HepG2 (cell line): ENCODE measurements at regions not wholly inside any gene's neighbourhood (a gene's known extent, or its start where the extent isn't known, plus 50 kb on each side); places are given as distances from the start of the nearest gene placed in this dataset.
A peak's percentile ranks its signal among the peaks of the same experiment; 100 is the strongest.

ENCODE experiments used
- CEBPG ChIP-seq: IDR thresholded peaks from 2 replicates; pipeline ENCODE4 v1.6.1; 2016
- DPF2 ChIP-seq: sonication (generic); formaldehyde crosslinking; IDR thresholded peaks from 2 replicates; pipeline ENCODE4 v1.4.0; 2020; ENCODE audit warnings: mild to moderate bottlenecking, low read depth, missing genetic modification reagents, borderline replicate concordance
- ETV5 ChIP-seq: IDR thresholded peaks from 2 replicates; pipeline ENCODE4 v1.6.1; 2018; ENCODE audit warnings: missing biosample characterization, missing genetic modification reagents, inconsistent platforms, borderline replicate concordance
- FOSL2 ChIP-seq: sonication (generic); formaldehyde crosslinking; IDR thresholded peaks from 2 replicates; pipeline ENCODE4 v1.4.0; 2020; ENCODE audit warnings: missing genetic modification reagents
- FOXA1 ChIP-seq, 2 experiments: fragments of 450-650 bp in 1 of 2; sonication (generic) in 1 of 2; formaldehyde crosslinking in 1 of 2; IDR thresholded peaks; 2 replicates each; pipeline versions ENCODE4 v1.4.0 to v1.6.1; 2016 to 2020; ENCODE audit warnings: missing genetic modification reagents in 1 of 2
- FOXA3 ChIP-seq: IDR thresholded peaks from 2 replicates; pipeline ENCODE4 v1.6.1; 2016; ENCODE audit warnings: missing genetic modification reagents, missing compliant biosample characterization
- GPN1 ChIP-seq: sonication (generic); formaldehyde crosslinking; IDR thresholded peaks from 2 replicates; pipeline ENCODE4 v1.5.1; 2020; ENCODE audit warnings: missing genetic modification reagents, borderline replicate concordance
- IKZF1 ChIP-seq: fragments of 450-650 bp; IDR thresholded peaks from 2 replicates; pipeline ENCODE4 v1.7.1; 2016
- JUND ChIP-seq: sonication (generic); formaldehyde crosslinking; IDR thresholded peaks from 2 replicates; pipeline ENCODE4 v1.8.0; 2022; ENCODE audit warnings: mild to moderate bottlenecking, missing genetic modification reagents
- KDM3A ChIP-seq: IDR thresholded peaks from 2 replicates; pipeline ENCODE4 v1.6.1; 2018; ENCODE audit warnings: low read depth, missing compliant biosample characterization
- MAF1 ChIP-seq: sonication (generic); formaldehyde crosslinking; IDR thresholded peaks from 2 replicates; pipeline ENCODE4 v1.5.0; 2020; ENCODE audit warnings: missing genetic modification reagents, borderline replicate concordance
- MAFF ChIP-seq: IDR thresholded peaks from 2 replicates; pipeline ENCODE4 v1.6.1; 2011; ENCODE audit warnings: low read depth, low read length, improper control_type of control experiment
- NCOR1 ChIP-seq: fragments of 200-600 bp; sonication (generic); IDR thresholded peaks from 2 replicates; pipeline ENCODE4 v1.7.0; 2017; ENCODE audit warnings: antibody characterized with exemption, low read length, borderline replicate concordance
- NPAS2 ChIP-seq: sonication (generic); formaldehyde crosslinking; IDR thresholded peaks from 2 replicates; pipeline ENCODE4 v1.8.0; 2022; ENCODE audit warnings: mild to moderate bottlenecking, missing genetic modification reagents, borderline replicate concordance
- RARG ChIP-seq: sonication (generic); formaldehyde crosslinking; IDR thresholded peaks from 2 replicates; pipeline ENCODE4 v1.4.0; 2020; ENCODE audit warnings: low read depth, mild to moderate bottlenecking, missing genetic modification reagents
- SAP130 ChIP-seq: IDR thresholded peaks from 2 replicates; pipeline ENCODE4 v1.6.1; 2016; ENCODE audit warnings: low read depth
- SCMH1 ChIP-seq: sonication (generic); formaldehyde crosslinking; IDR thresholded peaks from 2 replicates; pipeline ENCODE4 v1.9.0; 2021; ENCODE audit warnings: missing genetic modification reagents, mild to moderate bottlenecking, borderline replicate concordance
- SOX13 ChIP-seq, 3 experiments: fragments of 450-650 bp in 1 of 3; sonication (generic) in 1 of 3; formaldehyde crosslinking in 1 of 3; IDR thresholded peaks in 2 of 3; conservative IDR thresholded peaks in 1 of 3; 2 replicates each; pipeline versions ENCODE4 v1.5.0 to v1.6.1; 2016 to 2020; ENCODE audit warnings: antibody characterized with exemption in 1 of 3, mild to moderate bottlenecking in 1 of 3, missing compliant biosample characterization in 1 of 3, missing genetic modification reagents in 1 of 3, moderate library complexity in 1 of 3
- SRSF1 ChIP-seq: fragments of 200-400 bp; formaldehyde crosslinking; optimal IDR thresholded peaks from 2 replicates; pipeline ENCODE3; 2017; ENCODE audit warnings: mild to moderate bottlenecking, low read depth, low read length, moderate library complexity
- SRY ChIP-seq: sonication (generic); formaldehyde crosslinking; IDR thresholded peaks from 2 replicates; pipeline ENCODE4 v1.8.0; 2022; ENCODE audit warnings: mild to moderate bottlenecking, missing genetic modification reagents
- SSRP1 ChIP-seq: IDR thresholded peaks from 2 replicates; pipeline ENCODE4 v1.6.1; 2016; ENCODE audit warnings: control low read depth
- TCF7 ChIP-seq: sonication (generic); IDR thresholded peaks from 2 replicates; pipeline ENCODE4 v1.6.1; 2016; ENCODE audit warnings: antibody characterized with exemption, low read depth
- YEATS4 ChIP-seq: sonication (generic); formaldehyde crosslinking; IDR thresholded peaks from 2 replicates; pipeline ENCODE4 v1.4.0; 2020; ENCODE audit warnings: missing genetic modification reagents, borderline replicate concordance
- ZNF274 ChIP-seq: sonication (generic); formaldehyde crosslinking; IDR thresholded peaks from 2 replicates; pipeline ENCODE4 v1.5.1; 2020; ENCODE audit warnings: mild to moderate bottlenecking, missing genetic modification reagents
- ZNF331 ChIP-seq: sonication (generic); formaldehyde crosslinking; IDR thresholded peaks from 2 replicates; pipeline ENCODE4 v1.4.0; 2020; ENCODE audit warnings: missing genetic modification reagents
- ZNF644 ChIP-seq: IDR thresholded peaks from 2 replicates; pipeline ENCODE4 v1.6.1; 2016; ENCODE audit warnings: low read depth
- ZNF713 ChIP-seq: sonication (generic); formaldehyde crosslinking; IDR thresholded peaks from 2 replicates; pipeline ENCODE4 v1.4.0; 2020; ENCODE audit warnings: mild to moderate bottlenecking, missing genetic modification reagents
- ZNF766 ChIP-seq: sonication (generic); formaldehyde crosslinking; IDR thresholded peaks from 2 replicates; pipeline ENCODE4 v1.5.0; 2020; ENCODE audit warnings: missing genetic modification reagents, borderline replicate concordance
- ZNF883 ChIP-seq: sonication (generic); formaldehyde crosslinking; IDR thresholded peaks from 2 replicates; pipeline ENCODE4 v1.5.1; 2020; ENCODE audit warnings: mild to moderate bottlenecking, missing genetic modification reagents; ENCODE audit errors: not compliant biosample characterization
- TF ChIP-seq, protein P1 (sequence below): IDR thresholded peaks from 2 replicates; pipeline ENCODE4 v1.6.1; 2018; ENCODE audit warnings: missing genetic modification reagents
- TF ChIP-seq, protein P2 (sequence below): sonication (generic); formaldehyde crosslinking; IDR thresholded peaks from 2 replicates; pipeline ENCODE4 v1.4.0; 2020; ENCODE audit warnings: mild to moderate bottlenecking, missing genetic modification reagents

DNA sequence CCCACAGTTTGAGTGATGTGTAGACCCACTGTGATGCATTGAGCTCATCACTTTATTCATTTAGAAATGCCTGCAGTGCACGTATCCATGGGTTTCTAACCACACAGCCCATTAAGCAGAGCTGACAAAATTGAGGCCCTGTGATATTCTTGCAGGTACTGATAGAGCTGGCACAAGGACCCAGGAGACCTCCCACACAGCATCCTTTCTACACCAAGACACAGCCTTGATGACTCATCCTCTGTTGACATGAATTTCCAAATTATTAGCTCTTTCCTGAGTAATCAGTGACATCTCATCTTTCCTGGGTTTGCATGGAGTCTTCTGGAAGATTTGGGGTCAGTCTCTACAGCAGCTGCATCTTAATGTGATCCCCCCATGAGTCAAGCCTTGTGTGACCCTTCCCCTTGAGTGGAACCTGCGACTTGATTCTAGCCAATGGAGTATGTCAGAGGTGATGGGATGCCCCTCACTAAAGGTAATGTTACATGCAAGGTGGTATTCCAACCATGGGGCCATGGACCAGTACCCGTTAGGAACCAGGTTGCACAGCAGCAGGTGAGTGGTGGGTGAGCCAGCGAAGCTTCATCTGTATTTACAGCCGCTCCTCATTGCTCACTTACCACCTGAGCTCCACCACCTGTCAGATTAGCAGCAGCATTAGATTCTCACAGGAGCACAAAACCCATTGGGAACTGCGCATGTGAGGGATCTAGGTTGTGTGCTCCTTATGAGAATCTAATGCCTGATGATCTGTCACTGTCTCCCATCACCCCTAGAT, 181.1 kb upstream of the ARL4C start (continued):
- TF ChIP-seq MAFF: no peak
- no peak for TF ChIP-seq ZNF713 (CRISPR knock-in tag)
- TF ChIP-seq FOXA1 (IDR thresholded peaks at IDR 0.05): no peak
- peak; percentile 79 for TF ChIP-seq FOXA1 (CRISPR knock-in tag; IDR thresholded peaks at IDR 0.05)
- no peak for TF ChIP-seq DPF2
- TF ChIP-seq ZNF274 (CRISPR knock-in tag): 0 out of 2 replicates have a peak, but pooled peaks have one; percentile 22
- no peak for TF ChIP-seq MAF1 (CRISPR knock-in tag)
- peak; percentile 58; the same call in 1 of the 2 replicates for TF ChIP-seq ETV5 (CRISPR knock-in tag)
- TF ChIP-seq FOXA3 (CRISPR knock-in tag): peak; percentile 83
- TF ChIP-seq, protein P1, sequence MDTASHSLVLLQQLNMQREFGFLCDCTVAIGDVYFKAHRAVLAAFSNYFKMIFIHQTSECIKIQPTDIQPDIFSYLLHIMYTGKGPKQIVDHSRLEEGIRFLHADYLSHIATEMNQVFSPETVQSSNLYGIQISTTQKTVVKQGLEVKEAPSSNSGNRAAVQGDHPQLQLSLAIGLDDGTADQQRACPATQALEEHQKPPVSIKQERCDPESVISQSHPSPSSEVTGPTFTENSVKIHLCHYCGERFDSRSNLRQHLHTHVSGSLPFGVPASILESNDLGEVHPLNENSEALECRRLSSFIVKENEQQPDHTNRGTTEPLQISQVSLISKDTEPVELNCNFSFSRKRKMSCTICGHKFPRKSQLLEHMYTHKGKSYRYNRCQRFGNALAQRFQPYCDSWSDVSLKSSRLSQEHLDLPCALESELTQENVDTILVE (CRISPR knock-in tag): no peak
- TF ChIP-seq KDM3A (CRISPR knock-in tag): no peak
- no peak for TF ChIP-seq ZNF883 (CRISPR knock-in tag)
- TF ChIP-seq SAP130 (CRISPR knock-in tag): peak; percentile 37; the same call in 1 of the 2 replicates
- no peak for TF ChIP-seq SCMH1 (CRISPR knock-in tag)
- TF ChIP-seq ZNF331 (CRISPR knock-in tag): no peak
- no peak for TF ChIP-seq ZNF766
- TF ChIP-seq JUND (CRISPR knock-in tag): peak; percentile 75; the same call in 1 of the 2 replicates
- TF ChIP-seq TCF7: peak; percentile 26; the same call in 1 of the 2 replicates
- TF ChIP-seq ZNF644 (CRISPR knock-in tag): peak; percentile 56; the same call in 1 of the 2 replicates
- no peak for TF ChIP-seq IKZF1
- no peak for TF ChIP-seq NPAS2 (CRISPR knock-in tag)
- TF ChIP-seq SRY: no peak
- TF ChIP-seq NCOR1: no peak
- TF ChIP-seq SOX13 (IDR thresholded peaks at IDR 0.05): no peak
- TF ChIP-seq SOX13 (CRISPR knock-in tag; conservative IDR thresholded peaks at IDR 0.05 in 1 of 2, IDR thresholded peaks at IDR 0.05 in 1 of 2): peak in 1 of 2 experiments; percentile 66; a peak in 2 of 4 replicates
- TF ChIP-seq CEBPG (CRISPR knock-in tag): peak; percentile 49; the same call in 1 of the 2 replicates
- TF ChIP-seq SSRP1: no peak
- TF ChIP-seq GPN1 (CRISPR knock-in tag): no peak
- TF ChIP-seq, protein P2, sequence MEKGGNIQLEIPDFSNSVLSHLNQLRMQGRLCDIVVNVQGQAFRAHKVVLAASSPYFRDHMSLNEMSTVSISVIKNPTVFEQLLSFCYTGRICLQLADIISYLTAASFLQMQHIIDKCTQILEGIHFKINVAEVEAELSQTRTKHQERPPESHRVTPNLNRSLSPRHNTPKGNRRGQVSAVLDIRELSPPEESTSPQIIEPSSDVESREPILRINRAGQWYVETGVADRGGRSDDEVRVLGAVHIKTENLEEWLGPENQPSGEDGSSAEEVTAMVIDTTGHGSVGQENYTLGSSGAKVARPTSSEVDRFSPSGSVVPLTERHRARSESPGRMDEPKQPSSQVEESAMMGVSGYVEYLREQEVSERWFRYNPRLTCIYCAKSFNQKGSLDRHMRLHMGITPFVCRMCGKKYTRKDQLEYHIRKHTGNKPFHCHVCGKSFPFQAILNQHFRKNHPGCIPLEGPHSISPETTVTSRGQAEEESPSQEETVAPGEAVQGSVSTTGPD (CRISPR knock-in tag): no peak
- peak; percentile 96 for TF ChIP-seq FOSL2 (CRISPR knock-in tag)
- TF ChIP-seq YEATS4 (CRISPR knock-in tag): no peak
- TF ChIP-seq SRSF1: no peak
- no peak for TF ChIP-seq RARG (CRISPR knock-in tag)
